Fibroblast of pulmonary artery (primary cell): ENCODE measurements at regions not wholly inside any gene's neighbourhood (a gene's known extent, or its start where the extent isn't known, plus 50 kb on each side); places are given as distances from the start of the nearest gene placed in this dataset.

Source experiments
- DNase-seq: peaks from one replicate; pipeline ENCODE4 v3.0.0-alpha.2; 2010; ENCODE audit warnings: low read depth
- H3K4me3 ChIP-seq: replicated peaks from 2 replicates; pipeline ENCODE4 v1.5.1; 2011; ENCODE audit warnings: low read depth, mild to moderate bottlenecking, control low read depth, low read length, moderate library complexity
- TF ChIP-seq, protein P1 (sequence below): IDR thresholded peaks from 2 replicates; pipeline ENCODE4 v1.5.1; 2011; ENCODE audit warnings: mild to moderate bottlenecking, control low read depth, low read length, inconsistent platforms; ENCODE audit errors: missing control alignments

DNA sequence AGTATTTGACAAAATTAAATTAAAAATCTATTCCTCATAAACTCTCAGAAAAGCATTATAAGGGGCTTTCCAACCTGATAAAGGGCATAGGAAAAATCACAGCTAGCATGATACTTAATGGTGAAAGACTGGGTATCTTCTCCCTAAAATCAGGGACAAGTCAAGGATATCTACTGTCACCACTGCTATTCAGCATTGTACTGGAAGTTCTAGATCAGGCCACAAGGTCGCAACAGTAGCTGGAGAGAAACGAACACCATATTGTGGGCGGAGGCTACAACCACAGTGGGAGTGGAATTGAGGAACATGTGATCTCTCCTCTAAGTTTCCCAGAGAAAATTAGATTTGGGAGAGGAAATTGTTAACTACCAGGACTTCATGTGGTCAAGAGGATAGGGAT, 70.0 kb upstream of the NAMPT start:
- H3K4me3 ChIP-seq = no peak overlapping the region
- DNase-seq = no peak
- TF ChIP-seq, protein P1, sequence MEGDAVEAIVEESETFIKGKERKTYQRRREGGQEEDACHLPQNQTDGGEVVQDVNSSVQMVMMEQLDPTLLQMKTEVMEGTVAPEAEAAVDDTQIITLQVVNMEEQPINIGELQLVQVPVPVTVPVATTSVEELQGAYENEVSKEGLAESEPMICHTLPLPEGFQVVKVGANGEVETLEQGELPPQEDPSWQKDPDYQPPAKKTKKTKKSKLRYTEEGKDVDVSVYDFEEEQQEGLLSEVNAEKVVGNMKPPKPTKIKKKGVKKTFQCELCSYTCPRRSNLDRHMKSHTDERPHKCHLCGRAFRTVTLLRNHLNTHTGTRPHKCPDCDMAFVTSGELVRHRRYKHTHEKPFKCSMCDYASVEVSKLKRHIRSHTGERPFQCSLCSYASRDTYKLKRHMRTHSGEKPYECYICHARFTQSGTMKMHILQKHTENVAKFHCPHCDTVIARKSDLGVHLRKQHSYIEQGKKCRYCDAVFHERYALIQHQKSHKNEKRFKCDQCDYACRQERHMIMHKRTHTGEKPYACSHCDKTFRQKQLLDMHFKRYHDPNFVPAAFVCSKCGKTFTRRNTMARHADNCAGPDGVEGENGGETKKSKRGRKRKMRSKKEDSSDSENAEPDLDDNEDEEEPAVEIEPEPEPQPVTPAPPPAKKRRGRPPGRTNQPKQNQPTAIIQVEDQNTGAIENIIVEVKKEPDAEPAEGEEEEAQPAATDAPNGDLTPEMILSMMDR = no peak

DNA sequence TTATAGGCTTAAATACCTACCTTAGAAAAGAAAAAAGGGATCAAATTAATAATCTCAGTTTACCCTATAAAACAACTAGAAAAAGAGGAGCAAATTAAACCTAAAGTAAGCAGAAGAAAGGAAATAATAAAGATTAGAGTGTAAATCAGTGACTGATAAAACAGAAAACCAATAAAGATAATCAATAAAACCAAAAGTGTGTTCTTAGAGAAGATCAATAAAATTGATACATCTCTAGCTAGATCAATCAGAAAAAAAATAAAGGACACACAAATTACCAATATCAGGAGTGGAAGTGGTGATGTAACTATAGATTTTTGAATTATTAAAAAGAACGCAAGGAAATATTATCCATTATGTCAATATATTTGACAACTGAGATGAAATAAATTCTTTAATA, 69.2 kb upstream of the NAMPT start:
- H3K4me3 ChIP-seq = no peak overlapping the region
- no peak for DNase-seq
- TF ChIP-seq, protein P1 = no peak

DNA sequence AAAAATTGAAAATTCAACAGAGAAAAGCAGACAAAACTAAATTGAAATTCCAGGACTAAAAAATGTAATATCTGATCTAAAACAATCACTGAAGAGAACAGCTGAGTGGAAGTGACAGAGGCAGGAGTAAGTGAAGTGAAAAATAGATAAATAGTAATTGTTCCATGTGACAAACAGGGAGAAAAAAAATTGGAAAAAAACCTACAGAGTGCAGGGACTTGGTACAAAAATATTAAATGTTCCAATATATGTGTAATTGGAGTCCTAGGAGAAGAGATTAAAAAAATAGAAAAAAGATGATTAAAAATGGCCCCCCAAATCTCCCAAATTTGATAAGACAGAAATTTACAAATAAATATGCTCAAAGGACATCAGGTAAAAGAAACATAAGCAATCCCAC, 63.4 kb upstream of the NAMPT start:
- H3K4me3 ChIP-seq = no peak overlapping the region
- no peak for DNase-seq
- TF ChIP-seq, protein P1 = no peak

DNA sequence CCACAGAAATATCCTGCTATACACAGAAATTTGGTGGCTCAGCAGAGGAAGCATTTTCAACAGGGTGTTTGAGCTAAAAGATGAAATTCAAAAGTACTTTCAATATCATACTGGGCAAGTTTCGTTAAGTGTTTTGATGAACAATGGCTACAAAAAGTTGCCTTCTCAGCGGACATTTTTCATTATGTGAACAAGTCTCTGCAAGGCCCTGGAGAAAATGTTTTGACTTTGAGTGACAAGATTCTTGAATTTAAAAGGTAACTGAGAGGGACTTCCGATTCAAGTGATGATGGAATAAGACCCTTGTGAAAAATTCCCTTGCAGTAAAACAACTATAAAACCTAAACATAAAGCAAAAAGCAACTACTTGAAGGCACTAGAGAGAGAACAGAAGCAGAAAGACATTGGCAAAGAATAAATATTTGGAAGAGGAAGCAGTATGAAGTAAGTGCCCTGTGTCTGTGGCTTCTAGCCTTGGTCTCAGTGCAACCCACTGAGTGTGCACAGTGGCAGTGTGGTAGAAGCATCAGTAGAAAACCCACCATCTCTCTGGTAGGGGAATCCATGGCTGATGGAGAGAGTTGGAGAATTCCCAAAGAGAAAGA, 62.5 kb upstream of the NAMPT start:
- TF ChIP-seq, protein P1 = no peak
- H3K4me3 ChIP-seq = no peak overlapping the region
- no peak for DNase-seq

DNA sequence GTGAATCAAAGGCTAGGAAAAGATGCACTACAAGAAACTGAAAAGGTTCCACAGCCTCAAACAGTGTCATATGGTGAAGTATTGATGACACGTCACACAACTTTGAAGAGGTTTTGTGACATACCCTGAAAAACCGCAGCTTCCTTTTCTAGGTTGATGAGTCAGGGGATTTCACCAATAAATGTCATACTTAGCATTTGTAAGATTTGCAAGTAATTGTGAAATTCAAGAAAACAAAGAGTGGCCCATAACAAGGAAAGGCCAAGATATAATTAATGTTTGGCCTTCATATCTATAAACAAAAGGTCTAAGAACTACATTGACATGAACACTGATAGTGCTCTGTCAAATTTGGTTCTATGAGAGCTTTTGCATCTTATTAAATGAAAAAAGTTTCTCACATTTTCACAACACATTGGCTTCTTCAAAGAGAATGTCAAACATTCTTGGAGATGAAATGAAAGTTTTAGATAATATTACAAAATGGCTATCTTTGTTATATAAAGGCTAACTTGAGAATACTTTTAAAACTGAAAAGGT, 62.0 kb upstream of the NAMPT start:
- DNase-seq = peak; percentile 98
- no peak overlapping the region for H3K4me3 ChIP-seq
- TF ChIP-seq, protein P1 = no peak

DNA sequence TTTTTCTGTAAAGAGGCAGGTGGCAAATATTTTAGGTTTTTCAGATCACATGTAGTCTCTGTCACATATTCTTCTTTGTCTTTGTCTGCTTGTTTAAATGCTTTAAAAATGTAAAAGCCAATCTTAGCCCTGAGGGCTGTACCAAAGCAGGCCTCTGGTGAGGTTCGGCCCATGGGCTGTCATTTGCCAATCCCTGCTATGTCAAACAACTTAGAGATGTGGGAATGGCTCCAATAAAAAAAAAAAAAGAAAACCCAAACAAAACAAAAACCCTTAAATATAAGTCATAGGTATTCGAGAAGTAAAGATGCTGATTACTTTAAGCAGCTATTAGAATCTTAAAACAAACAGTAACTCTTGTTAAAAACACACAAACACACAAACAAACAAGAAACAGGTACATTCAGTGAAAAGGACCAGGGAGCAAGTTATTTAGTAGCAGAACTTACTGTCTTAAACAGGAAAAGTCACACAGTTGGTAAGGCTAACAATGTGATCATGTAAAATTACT, 61.4 kb upstream of the NAMPT start:
- no peak overlapping the region for H3K4me3 ChIP-seq
- no peak for DNase-seq
- TF ChIP-seq, protein P1 = no peak
